OCI-LY3 (cell line): ENCODE measurements at regions not wholly inside any gene's neighbourhood (a gene's known extent, or its start where the extent isn't known, plus 50 kb on each side); places are given as distances from the start of the nearest gene placed in this dataset.

ENCODE experiments used
- H2AFZ ChIP-seq: fragments of 200-600, 300-600 bp; shearing (Covaris generic); 2 replicates; pipeline ENCODE4 v1.6.0; 2014; ENCODE audit warnings: antibody characterized with exemption, low read depth, low read length
- H3K27ac ChIP-seq: fragments of 200-600, 300-600 bp; sonication (generic); 2 replicates; pipeline ENCODE4 v1.5.1; 2014; ENCODE audit warnings: mild to moderate bottlenecking, low read length, moderate library complexity, mixed read lengths
- H3K27me3 ChIP-seq: fragments of 200-600, 300-600 bp; sonication (generic); 2 replicates; pipeline ENCODE4 v1.6.1; 2014; ENCODE audit warnings: low read depth, low read length, mixed read lengths
- H3K36me3 ChIP-seq: fragments of 200-600, 300-600 bp; sonication (generic); replicated peaks from 2 replicates; pipeline ENCODE3; 2014; ENCODE audit warnings: low read depth, low read length, mixed read lengths
- H3K4me1 ChIP-seq: fragments of 300-600, 200-600 bp; sonication (generic); 2 replicates; pipeline ENCODE4 v1.6.1; 2014; ENCODE audit warnings: low read length, mixed read lengths
- H3K4me2 ChIP-seq: fragments of 200-600, 300-600 bp; sonication (generic); 2 replicates; pipeline ENCODE4 v1.6.1; 2014; ENCODE audit warnings: low read length, mixed read lengths
- H3K4me3 ChIP-seq: fragments of 300-600, 200-600 bp; sonication (generic); 2 replicates; pipeline ENCODE4 v1.5.1; 2014; ENCODE audit warnings: antibody characterized with exemption, mild to moderate bottlenecking, low read length, moderate library complexity
- H3K79me2 ChIP-seq: fragments of 300-600, 200-600 bp; shearing (Covaris generic); 2 replicates; pipeline ENCODE4 v1.6.1; 2014; ENCODE audit warnings: mild to moderate bottlenecking, low read length, mixed read lengths
- H3K9ac ChIP-seq: fragments of 300-600, 200-600 bp; shearing (Covaris generic); 2 replicates; pipeline ENCODE4 v1.6.0; 2014; ENCODE audit warnings: mild to moderate bottlenecking, low read length, moderate library complexity
- H3K9me3 ChIP-seq: fragments of 200-600, 300-600 bp; shearing (Covaris generic); 2 replicates; pipeline ENCODE4 v1.6.1; 2014; ENCODE audit warnings: low read length, mixed read lengths; ENCODE audit not compliant: insufficient read depth
- H4K20me1 ChIP-seq: fragments of 200-600, 300-600 bp; sonication (generic); 2 replicates; pipeline ENCODE4 v1.6.1; 2016; ENCODE audit warnings: low read length, mixed read lengths; ENCODE audit not compliant: insufficient read depth
- EZH2phosphoT487 ChIP-seq: fragments of 200-600 bp; shearing (Covaris generic); IDR thresholded peaks from 2 replicates; pipeline ENCODE4 v1.6.1; 2018; ENCODE audit warnings: antibody characterized with exemption, mixed run types, low read depth
- TF ChIP-seq, protein P1 (sequence below): fragments of 200-600, 300-600 bp; sonication (generic); IDR thresholded peaks from 2 replicates; pipeline ENCODE4 v1.5.1; 2014; ENCODE audit warnings: antibody characterized with exemption, low read length, low read depth

DNA sequence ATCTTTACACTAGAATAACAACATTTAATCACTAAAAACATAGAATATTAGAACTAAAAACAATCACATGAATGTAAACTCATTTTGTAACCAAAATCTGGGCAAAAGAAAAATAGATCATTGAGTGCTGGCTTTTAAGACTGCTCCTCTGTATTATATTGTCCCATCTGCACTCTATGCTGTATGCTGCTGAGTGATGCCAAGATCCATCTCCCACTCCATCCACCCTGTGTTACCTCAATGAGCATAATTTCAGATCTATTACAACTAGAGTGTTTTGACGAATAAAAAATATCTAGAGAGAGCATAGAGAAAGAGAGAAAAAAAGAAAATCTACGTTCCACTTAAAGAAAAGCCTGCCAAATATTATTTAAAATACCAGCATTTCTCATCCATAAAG, 1060.4 kb downstream of the ZPLD1 start:
- Histone ChIP-seq H3K4me3 (no peak overlapping the region), H2AFZ (no peak overlapping the region), H3K4me1 (no peaks in the 10 kb centered on the region), H3K36me3 (no peaks in the 10 kb centered on the region), H3K9me3 (no peaks in the 10 kb centered on the region), H3K27me3 (no peaks in the 10 kb centered on the region), H4K20me1 (no peaks in the 10 kb centered on the region), H3K27ac (no peak overlapping the region), H3K9ac (no peak overlapping the region), H3K79me2 (no peaks in the 10 kb centered on the region), H3K4me2 (no peak overlapping the region)
- no peak for TF ChIP-seq EZH2phosphoT487
- TF ChIP-seq, protein P1, sequence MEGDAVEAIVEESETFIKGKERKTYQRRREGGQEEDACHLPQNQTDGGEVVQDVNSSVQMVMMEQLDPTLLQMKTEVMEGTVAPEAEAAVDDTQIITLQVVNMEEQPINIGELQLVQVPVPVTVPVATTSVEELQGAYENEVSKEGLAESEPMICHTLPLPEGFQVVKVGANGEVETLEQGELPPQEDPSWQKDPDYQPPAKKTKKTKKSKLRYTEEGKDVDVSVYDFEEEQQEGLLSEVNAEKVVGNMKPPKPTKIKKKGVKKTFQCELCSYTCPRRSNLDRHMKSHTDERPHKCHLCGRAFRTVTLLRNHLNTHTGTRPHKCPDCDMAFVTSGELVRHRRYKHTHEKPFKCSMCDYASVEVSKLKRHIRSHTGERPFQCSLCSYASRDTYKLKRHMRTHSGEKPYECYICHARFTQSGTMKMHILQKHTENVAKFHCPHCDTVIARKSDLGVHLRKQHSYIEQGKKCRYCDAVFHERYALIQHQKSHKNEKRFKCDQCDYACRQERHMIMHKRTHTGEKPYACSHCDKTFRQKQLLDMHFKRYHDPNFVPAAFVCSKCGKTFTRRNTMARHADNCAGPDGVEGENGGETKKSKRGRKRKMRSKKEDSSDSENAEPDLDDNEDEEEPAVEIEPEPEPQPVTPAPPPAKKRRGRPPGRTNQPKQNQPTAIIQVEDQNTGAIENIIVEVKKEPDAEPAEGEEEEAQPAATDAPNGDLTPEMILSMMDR: no peak

DNA sequence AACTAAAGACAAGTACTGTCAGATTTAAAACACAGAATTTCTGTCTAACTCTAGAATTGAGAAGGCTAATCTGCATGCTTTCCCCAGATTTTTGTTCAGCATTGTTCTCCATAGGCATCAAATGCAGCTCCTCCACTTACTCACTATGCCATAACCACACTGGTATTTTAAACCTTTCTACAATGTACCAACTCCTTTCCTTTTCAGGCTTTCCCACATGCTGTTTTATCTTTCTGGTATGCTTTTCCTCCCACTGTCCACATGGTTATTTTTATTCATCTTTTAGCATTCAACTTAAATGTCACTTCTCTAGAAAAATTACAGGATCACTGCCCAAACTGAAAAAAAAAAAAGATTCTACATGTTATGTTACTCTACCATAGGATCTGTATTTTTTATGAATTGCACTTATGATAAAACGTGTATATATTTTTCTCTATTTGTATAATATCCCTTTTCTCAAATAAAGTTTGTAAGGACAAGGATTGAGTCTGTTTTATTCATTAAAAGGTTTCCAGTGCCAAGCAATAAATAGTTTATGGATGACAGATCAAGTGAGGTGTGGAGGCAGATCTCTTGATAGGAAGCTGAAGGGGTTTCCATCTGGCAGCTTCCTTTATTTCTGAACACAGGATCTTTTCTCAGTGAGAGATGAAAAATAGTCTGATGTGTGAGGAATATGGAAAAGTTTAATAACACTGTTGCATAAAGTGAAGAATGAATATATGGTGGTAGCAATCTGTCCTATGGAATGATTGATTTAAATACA, 1064.5 kb downstream of the ZPLD1 start:
- H3K9ac ChIP-seq: no peak overlapping the region
- no peaks in the 10 kb centered on the region for H3K27me3 ChIP-seq
- no peak overlapping the region for H3K4me3 ChIP-seq
- H3K36me3 ChIP-seq: no peaks in the 10 kb centered on the region
- H3K4me2 ChIP-seq: no peak overlapping the region
- no peaks in the 10 kb centered on the region for H3K9me3 ChIP-seq
- no peaks in the 10 kb centered on the region for H4K20me1 ChIP-seq
- H3K79me2 ChIP-seq: no peaks in the 10 kb centered on the region
- no peak overlapping the region for H2AFZ ChIP-seq
- H3K4me1 ChIP-seq: no peaks in the 10 kb centered on the region
- TF ChIP-seq, protein P1: no peak
- TF ChIP-seq EZH2phosphoT487: no peak
- no peak overlapping the region for H3K27ac ChIP-seq

DNA sequence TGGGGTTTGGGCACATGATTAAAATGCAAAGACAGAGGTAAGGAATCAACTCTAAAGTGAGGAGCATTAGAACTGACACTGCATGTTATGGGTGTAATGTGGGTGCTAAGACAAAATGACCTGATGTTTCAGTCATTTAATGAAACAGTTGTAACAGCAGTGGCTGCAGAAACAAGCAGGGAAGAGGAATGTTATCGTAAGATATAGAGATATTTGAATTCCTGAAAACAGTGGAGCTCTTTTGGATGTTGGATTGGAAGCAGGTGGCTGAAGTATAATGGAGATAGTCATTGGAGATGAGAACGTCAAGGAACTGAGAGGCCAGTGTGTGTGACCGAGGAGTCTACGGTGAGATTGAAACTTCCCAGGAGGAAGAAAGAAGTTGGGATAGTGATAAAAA, 1065.2 kb downstream of the ZPLD1 start:
- Histone ChIP-seq H3K9me3 (no peaks in the 10 kb centered on the region), H3K9ac (no peak overlapping the region), H3K4me3 (no peak overlapping the region), H3K27me3 (no peaks in the 10 kb centered on the region), H3K36me3 (no peaks in the 10 kb centered on the region), H2AFZ (no peak overlapping the region), H3K79me2 (no peaks in the 10 kb centered on the region), H3K4me2 (no peak overlapping the region), H3K27ac (no peak overlapping the region), H4K20me1 (no peaks in the 10 kb centered on the region), H3K4me1 (no peaks in the 10 kb centered on the region)
- no peak for TF ChIP-seq EZH2phosphoT487
- TF ChIP-seq, protein P1: no peak

DNA sequence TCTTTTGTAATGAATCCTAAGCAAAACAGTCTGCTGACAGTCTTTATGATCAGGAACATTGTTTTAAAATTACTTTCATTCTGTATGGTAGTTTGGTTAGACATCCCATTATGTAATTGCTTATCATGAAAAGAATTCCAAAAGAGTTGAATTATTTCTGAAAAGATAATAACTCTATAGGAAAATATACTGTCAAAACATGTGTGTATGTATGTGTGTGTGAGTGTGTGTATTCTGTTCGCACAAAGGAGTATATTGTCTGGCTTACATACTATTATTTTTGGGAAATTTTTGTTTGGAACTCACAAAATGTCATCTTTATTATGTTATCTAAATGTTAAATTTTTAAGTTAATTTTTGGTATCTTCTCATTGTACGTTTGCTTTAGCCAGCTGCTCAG, 1075.9 kb downstream of the ZPLD1 start:
- H2AFZ ChIP-seq: no peak overlapping the region
- no peaks in the 10 kb centered on the region for H3K9me3 ChIP-seq
- H3K36me3 ChIP-seq: no peaks in the 10 kb centered on the region
- no peak overlapping the region for H3K4me2 ChIP-seq
- H3K4me1 ChIP-seq: peaks cover 12% of the 10 kb centered on the region
- H4K20me1 ChIP-seq: no peaks in the 10 kb centered on the region
- no peaks in the 10 kb centered on the region for H3K79me2 ChIP-seq
- H3K27ac ChIP-seq: no peak overlapping the region
- H3K27me3 ChIP-seq: no peaks in the 10 kb centered on the region
- no peak overlapping the region for H3K4me3 ChIP-seq
- H3K9ac ChIP-seq: no peak overlapping the region
- TF ChIP-seq EZH2phosphoT487: no peak
- TF ChIP-seq, protein P1: no peak
